Body of pancreas (tissue), 4 donors: ENCODE measurements at regions not wholly inside any gene's neighbourhood (a gene's known extent, or its start where the extent isn't known, plus 50 kb on each side); places are given as distances from the start of the nearest gene placed in this dataset.

Experiments used
- CTCF ChIP-seq, 7 experiments: fragments of 450-650 bp in 4 of 7; fragments of 200-600 bp in 3 of 7; sonication (generic) in 3 of 7; IDR thresholded peaks; one replicate each; pipeline ENCODE4 v1.5.1; 2016 to 2019; ENCODE audit warnings: antibody characterized with exemption in 7 of 7
- POLR2A ChIP-seq, 3 donors: fragments of 450-650 bp; IDR thresholded peaks; one replicate each; pipeline ENCODE4 v1.6.1; 2016; ENCODE audit warnings: antibody characterized with exemption in 3 of 3, mild to moderate bottlenecking in 2 of 3

GRCh38 chr18:76179257-76179656 lies 315.8 kb downstream of the ZNF516 start:
- no peak for TF ChIP-seq POLR2A (IDR thresholded peaks at IDR 0.05)
- no peak for TF ChIP-seq CTCF (IDR thresholded peaks at IDR 0.05)
